GM13976 (cell line): ENCODE measurements at regions not wholly inside any gene's neighbourhood (a gene's known extent, or its start where the extent isn't known, plus 50 kb on each side); places are given as distances from the start of the nearest gene placed in this dataset.

Source experiments
- DNase-seq: peaks from one replicate; pipeline ENCODE4 v3.0.0; 2012; ENCODE audit warnings: low spot score
- CTCF ChIP-seq: IDR thresholded peaks from 2 replicates; pipeline ENCODE4 v1.5.1; 2012; ENCODE audit warnings: borderline replicate concordance, mild to moderate bottlenecking; ENCODE audit not compliant: insufficient read depth; ENCODE audit errors: extremely low read depth, missing control alignments, control extremely low read depth
- in situ Hi-C: fragments of 300-500 bp; cut with MboI; formaldehyde crosslinking; loops from one replicate; pipeline ENCODE4 v1.12.0; 2022; ENCODE audit warnings: low sequenced_read_pairs, mixed read lengths, inconsistent platforms; ENCODE audit not compliant: unreplicated experiment

- TF ChIP-seq CTCF, result no peak
- in situ Hi-C loops, result no loop called here
- DNase-seq, result no peak
Measured at GRCh38 chr14:44657696-44658388, 150.8 kb upstream of the FSCB start.

GRCh38 chr14:44657203-44657602 lies 150.1 kb upstream of the FSCB start:
- DNase-seq, result no peak
- in situ Hi-C loops, result no loop called here
- no peak for TF ChIP-seq CTCF

GRCh38 chr14:44654591-44654990 lies 147.5 kb upstream of the FSCB start:
- no peak for DNase-seq
- in situ Hi-C loops, result no loop called here
- TF ChIP-seq CTCF, result no peak

- no peak for DNase-seq
- in situ Hi-C loops, result no loop called here
- no peak for TF ChIP-seq CTCF
Measured at GRCh38 chr14:44653641-44654040, 146.6 kb upstream of the FSCB start.

- no peak for DNase-seq
- in situ Hi-C loops, result no loop called here
- TF ChIP-seq CTCF, result no peak
Measured at GRCh38 chr14:44652640-44653039, 145.6 kb upstream of the FSCB start.

- TF ChIP-seq CTCF, result no peak
- in situ Hi-C loops, result no loop called here
- no peak for DNase-seq
Measured at GRCh38 chr14:44649061-44649460, 142.0 kb upstream of the FSCB start.

- in situ Hi-C loops, result no loop called here
- DNase-seq, result no peak
- TF ChIP-seq CTCF, result no peak
Measured at GRCh38 chr14:44640416-44640815, 133.3 kb upstream of the FSCB start.
